HG02763 (cell line): ENCODE measurements at regions not wholly inside any gene's neighbourhood (a gene's known extent, or its start where the extent isn't known, plus 50 kb on each side); places are given as distances from the start of the nearest gene placed in this dataset.
A peak's percentile ranks its signal among the peaks of the same experiment; 100 is the strongest.
"Not testable (repeated sequence)": the region's sequence is repeated elsewhere in the genome, so short reads cannot be mapped to it uniquely, and the experiment has no call there.

Experiments used
- ATAC-seq: cut with Tn5 transposase; IDR thresholded peaks from one replicate; pipeline ENCODE4 v1.9.1; 2021; ENCODE audit warnings: mild to moderate bottlenecking, moderate library complexity; ENCODE audit not compliant: unreplicated experiment

DNA sequence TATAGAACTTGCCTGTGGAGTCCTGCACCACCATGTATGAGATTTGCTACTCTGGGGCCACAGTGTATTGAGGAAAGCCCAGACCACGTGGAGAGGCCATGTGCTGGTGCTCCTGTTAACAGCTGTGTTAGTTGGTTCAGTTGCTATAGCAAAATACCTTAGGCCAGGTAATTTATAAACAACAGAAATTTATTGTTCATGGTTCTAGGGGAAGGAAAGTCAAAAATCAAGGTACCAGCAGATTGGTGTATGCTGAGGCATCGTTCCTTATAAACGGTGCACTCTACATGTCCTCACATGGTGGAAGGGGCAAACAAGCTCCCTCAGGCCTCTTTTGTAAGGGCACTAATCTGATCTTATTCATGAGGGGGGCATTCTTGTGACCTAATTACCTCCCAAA, 135.9 kb upstream of the FOXN2 start:
- no peak for ATAC-seq

DNA sequence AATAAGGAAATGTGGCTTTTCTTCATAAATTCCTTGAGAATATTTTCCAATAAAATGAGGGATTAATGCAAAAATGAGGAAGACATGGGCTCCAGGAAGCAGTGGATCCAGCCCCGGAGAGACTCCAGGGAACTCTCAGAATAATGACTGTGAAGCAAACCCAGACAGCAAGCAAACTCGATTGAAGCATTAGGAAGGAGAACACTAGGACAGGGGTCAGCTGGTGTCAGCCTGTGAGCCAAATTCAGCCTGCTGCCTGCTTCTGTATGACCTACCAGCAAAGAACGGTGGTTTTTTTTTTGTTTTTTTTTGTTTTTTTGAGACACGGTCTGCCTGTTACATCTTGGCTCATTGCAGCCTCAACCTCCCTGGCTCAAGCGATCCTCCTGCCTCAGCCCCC, 133.9 kb upstream of the FOXN2 start:
- no peak for ATAC-seq

DNA sequence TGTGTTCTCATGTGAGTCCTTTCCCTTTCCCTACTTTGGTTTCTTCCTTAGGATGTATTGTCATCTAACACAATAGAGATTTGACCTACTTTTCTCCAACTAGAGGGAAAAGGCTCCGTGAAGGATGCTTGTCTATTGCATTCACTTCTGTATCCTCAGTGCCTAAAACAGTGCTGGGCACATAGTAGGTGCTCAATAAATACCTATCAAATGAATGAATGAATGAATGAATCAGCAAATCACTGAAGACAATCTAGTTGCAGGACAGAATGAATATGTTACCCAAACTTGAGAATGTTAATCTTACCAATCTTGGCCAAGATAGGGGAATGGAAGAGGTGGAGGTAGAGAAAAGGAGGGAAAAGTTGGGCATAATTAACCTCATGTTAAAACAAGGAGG, 131.2 kb upstream of the FOXN2 start:
- no peak for ATAC-seq

- ATAC-seq: no peak
Measured at GRCh38 chr2:48183991-48184390, 130.5 kb upstream of the FOXN2 start.

DNA sequence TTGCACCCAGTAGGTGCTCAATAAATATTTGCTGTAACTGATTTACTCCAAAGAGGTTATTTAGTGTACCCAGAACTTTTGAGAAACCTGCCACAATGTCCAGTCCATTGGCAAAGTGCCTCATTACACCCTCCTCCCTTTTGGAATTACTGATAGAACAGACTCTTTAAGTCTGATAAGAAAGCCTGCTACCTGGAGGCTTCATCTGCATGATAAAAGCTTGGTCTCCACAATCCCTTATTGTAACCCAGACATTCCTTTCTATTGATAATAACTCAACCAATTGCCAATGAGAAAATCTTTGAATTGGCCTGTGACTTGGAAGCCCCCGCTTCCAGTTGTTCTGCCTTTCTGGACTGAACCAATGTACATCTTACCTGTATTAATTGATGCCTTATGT, 127.0 kb upstream of the FOXN2 start:
- ATAC-seq: no peak

GRCh38 chr2:48189552-48190228, 124.8 kb upstream of the FOXN2 start:
- ATAC-seq: no peak

DNA sequence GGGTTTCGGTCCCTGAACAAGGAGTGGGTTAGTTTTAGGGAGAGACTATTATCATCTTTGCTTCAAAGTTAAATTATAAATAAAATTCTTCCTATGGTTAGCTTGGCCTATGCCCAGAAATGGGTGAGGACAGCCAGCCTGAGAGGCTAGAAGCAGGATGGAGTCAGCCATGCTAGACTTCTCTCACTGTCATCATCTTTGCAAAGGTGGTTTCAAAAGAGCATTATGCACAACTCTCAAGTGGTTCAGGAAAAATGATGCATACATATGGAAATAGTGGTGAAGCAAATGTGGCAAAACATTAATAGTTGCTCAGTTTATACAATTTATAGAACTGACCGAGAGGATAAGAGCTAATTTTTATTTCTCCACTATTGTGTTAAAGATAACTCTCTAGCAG, 124.3 kb upstream of the FOXN2 start:
- no peak for ATAC-seq

GRCh38 chr2:48194641-48195040, 119.8 kb upstream of the FOXN2 start:
- no peak for ATAC-seq

DNA sequence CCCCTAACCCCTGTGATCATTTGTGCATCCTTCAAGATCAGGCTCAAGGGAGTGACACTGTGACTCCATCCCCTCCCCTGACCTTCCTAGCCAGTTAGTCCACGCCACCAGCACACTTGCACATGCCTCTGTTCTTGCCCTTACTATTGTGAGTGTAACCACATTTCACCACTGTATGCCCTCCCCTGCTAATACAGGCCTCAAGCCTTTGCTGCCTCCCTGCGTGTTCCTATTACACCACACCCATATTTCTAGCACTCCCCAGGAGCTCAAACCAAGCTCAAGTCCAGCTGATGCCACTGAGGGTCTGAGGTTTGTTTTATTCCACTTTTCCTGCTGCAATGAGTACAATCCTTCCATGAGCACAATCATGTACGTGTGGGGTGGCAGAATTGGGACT, 119.3 kb upstream of the FOXN2 start:
- no peak for ATAC-seq

- ATAC-seq: no peak
Measured at GRCh38 chr2:48197618-48198017, 116.9 kb upstream of the FOXN2 start.

- ATAC-seq: no peak
Measured at GRCh38 chr2:48198371-48198770, 116.1 kb upstream of the FOXN2 start.

DNA sequence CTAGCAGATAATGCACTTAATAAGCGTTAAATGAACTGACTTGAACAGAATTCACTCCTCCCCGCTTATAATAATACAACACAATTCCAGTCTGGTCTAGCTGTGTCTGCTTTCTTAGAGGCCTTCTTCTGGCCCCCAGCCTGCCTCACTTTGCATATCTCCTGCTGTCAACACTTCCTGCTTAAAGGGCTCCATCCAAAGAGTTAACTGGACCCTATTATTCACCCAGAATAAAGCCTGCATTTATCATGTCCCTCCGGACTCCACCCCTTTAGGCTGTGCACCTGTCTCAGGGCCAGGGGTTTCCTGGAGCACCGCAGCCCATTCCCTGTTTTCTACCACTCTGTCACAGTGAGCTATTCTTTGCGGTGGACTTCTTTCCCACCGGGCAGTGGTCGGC, 115.4 kb upstream of the FOXN2 start:
- no peak for ATAC-seq

DNA sequence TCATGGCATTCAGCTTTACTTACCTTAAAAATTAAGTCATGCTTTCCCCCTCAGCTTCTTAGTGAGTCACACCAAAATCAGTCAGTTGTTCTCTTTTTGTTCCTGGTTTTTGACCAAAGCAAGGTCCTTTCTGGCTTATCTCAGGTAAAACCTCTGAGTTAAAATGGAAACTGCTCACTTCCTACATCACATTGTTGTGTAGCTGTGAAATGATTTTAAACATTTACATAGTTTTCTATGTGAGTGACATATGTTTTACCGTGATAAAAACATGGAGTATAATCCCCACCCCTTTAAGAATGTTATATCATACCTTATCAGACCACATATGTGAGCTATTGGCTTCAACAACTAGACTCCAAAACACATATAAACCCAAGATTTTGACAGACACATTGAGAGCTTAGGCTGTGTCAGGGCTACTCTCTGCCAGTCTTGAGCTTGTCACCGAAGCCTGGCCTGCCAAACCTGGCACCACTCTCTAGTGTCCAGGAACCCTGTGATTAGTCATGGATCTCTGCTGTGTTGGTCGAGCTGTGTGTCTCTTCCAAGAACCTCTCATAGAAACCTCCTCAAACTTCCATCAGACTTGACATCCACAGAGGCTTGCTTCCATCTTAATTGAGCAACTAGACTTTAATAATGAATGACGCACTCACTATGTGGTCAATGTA, 113.7 kb upstream of the FOXN2 start:
- ATAC-seq: no peak

GRCh38 chr2:48201435-48201834, 113.0 kb upstream of the FOXN2 start:
- ATAC-seq: not testable (repeated sequence)

GRCh38 chr2:48202863-48203642, 111.4 kb upstream of the FOXN2 start:
- ATAC-seq: no peak

DNA sequence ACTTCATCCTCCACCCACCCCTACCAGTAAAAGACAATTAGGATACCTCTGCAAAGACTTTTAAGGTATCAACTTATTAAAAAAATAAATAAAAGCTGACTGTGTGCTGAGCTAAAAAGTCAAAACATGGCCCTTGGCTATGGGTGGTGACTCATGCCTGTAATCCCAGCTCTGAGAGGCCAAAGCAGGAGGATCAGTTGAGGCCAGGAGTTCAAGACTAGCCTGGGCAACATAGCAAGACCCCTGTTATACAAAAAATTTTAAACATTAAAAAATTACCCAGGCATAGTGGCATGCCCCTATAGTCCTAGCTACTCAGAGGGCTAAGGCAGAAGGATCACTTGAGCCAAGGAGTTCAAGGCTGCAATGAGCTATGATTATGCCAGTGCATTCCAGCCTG, 110.8 kb upstream of the FOXN2 start:
- no peak for ATAC-seq

GRCh38 chr2:48204750-48205136, 109.7 kb upstream of the FOXN2 start:
- ATAC-seq: no peak

DNA sequence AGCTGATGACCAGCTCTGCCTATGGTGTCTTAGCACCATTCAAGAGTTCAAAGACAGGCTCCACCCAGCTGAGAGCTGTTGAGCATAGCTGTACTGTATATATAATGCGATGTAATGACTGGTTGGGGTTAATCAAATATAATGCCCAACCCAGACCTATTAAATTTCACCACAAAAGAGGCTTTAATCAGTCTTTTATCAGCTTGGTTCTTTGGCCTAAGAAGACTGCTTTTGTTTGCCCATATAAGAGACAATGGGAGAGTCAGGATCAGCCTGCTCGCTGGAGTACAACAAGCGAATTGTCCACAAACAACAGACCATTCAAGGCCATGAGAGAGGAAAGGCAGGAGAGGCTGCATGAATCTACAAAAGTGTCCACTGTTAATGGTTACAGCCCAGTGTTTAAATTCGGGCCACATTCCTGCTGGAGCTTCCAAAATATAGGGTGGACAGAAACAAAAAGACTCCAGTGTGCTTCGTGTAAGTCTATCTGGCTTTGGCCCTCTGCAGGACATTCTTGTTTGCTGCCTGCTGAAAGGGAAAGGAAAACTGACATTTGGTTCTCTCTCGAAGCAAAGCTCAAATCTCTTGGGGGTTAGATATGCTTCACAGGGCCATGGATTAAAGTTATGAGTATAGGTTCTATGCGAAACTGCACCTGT, 109.2 kb upstream of the FOXN2 start:
- peak; percentile 57 for ATAC-seq

- ATAC-seq: not testable (repeated sequence)
Measured at GRCh38 chr2:48206056-48206656, 108.3 kb upstream of the FOXN2 start.

GRCh38 chr2:48207201-48207641, 107.3 kb upstream of the FOXN2 start:
- ATAC-seq: no peak

- ATAC-seq: no peak
Measured at GRCh38 chr2:48207851-48208250, 106.6 kb upstream of the FOXN2 start.
